ENCODE measurements at regions not wholly inside any gene's neighbourhood (a gene's known extent, or its start where the extent isn't known, plus 50 kb on each side); places are given as distances from the start of the nearest gene placed in this dataset.
A peak's percentile ranks its signal among the peaks of the same experiment; 100 is the strongest.

DNA sequence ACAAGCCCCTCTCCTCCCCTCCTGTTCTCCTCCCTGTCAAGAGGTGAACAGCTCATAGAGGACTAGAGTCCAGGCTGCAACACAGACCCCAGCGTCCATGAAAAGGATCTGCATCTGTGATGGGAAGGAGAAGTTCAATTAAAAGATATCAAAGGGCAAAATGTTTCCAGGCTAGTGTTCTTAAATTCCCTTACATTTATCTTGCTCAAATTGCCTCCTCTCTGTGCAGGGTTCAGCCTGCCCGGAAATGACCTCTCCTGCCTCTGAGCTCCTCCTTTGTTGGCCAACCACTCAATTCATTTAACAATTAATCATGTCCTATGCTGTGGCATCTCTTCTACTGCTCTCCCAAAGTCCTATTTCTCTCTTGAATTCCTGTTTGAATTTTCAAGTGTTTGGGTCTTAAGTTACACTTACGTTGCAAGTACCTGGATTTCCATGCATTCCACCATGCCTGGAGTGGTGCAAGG lies 105.3 kb downstream of the TSN start:
- DNase-seq (ENCODE audit: low spot score): no peak

DNA sequence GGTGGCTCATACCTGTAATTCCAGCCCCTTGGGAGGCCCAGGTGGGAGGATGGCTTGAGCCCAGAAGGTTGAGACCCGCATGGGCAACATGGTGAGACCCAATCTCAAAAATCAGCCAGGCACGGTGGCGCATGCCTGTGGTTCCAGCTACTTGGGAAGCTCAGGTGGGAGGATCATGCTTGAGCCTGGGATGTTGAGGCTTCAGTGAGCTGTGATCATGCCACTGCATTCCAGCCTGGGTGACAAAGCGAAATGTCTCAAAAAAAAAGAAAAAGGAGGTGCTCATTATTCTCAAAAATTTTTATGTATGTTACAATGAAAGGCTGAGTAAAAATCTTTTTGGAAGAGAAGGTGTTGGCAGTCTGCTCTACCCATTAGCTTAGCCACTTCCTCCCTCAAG lies 106.8 kb downstream of the TSN start:
- DNase-seq (ENCODE audit: low spot score): no peak

DNA sequence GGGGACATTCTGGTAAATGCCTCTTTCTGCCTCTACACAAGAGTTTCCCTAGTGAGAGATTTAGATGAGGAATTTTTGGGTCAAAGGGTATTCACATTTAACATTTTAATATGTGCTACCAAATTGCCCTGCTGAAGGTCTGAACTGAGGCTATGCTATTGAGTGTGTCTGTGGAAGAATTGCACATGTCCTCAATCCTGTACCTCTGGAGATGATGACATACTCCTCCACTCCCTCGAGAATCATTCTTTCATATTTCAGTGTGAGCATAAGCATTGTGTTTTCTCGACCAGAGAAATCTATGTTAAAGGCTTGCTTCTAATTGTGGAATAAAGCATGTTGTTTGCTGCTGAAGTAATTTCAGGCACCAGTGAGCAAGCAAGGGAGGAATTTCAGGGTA lies 110.5 kb downstream of the TSN start:
- no peak for DNase-seq (ENCODE audit: low spot score)

DNA sequence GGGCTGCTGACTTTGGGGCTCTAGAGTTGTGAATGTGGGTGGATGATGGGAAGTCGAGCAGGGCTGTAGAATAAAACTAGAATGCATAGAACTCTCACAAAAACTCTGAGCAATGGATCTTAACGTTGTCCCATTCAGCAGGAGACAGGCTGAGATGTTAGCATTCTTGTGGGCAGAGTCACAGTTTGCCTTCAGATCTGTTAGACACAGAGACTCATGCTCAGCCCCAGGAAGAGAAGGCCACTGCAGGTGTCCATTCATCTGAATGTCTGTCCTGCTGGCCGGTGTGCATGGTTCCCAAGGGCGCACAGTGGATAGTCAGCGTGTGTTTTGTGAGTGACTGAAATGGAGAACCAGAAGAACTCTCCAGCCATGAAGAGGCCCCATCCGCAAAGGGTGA lies 111.3 kb downstream of the TSN start:
- no peak for DNase-seq (ENCODE audit: low spot score)

DNA sequence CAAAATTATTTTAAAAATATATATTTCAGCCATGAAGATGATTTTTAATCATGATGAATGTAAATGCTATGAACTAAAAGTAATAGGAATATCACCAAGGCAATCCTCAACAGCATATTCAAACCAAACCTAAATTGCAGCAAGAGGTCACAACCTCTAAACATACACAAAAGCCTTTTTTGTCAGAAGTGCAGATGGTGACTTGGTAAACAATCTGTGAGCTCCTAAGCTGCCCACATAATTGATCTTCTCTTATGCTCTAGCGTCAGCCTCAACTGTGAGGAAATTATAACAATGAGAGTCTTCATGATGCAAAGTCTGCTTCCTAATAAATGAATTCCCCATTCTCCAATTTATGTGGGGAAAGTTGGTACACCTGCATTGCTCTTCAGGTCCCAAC lies 113.2 kb downstream of the TSN start:
- DNase-seq (ENCODE audit: low spot score): peak; percentile 83

DNA sequence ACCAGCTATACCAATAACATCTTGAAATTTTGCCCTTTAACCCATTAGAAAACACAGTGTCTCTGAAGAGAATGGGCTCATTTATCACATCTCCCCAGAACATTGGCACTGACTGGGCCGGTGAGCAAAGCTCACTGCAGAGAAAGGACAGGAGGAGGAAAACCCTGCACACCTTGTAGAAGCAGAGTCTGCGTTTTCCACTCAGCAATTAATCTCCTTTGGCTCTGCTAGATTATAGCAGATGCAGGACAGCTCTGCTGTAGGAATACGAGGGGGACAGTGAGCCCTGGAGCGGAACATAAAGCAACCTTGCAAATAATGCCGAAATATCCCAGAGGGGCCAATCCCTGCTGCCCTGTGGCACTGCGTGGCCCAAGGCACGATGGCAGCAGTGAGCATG lies 113.9 kb downstream of the TSN start:
- no peak for DNase-seq (ENCODE audit: low spot score)

DNA sequence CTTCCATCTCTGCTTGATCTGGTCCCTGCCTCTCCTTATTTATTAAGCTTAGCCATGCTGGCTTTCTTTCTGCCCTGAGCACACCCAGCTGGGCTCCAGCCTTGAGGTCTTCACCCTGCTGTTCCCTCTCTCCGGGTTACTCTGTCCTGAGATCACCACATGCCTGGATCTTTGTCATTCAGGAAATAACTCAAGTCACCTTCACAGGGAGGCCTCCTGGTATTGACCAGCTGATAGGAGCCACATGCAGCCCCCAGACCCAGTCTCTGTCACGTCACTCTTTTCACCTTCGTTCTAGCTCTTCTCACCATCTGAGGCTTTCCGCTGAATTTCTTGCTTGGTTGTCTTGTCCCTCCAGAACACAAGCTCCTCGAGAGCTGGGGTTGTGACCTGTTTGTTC lies 114.4 kb downstream of the TSN start:
- DNase-seq (ENCODE audit: low spot score): no peak

DNA sequence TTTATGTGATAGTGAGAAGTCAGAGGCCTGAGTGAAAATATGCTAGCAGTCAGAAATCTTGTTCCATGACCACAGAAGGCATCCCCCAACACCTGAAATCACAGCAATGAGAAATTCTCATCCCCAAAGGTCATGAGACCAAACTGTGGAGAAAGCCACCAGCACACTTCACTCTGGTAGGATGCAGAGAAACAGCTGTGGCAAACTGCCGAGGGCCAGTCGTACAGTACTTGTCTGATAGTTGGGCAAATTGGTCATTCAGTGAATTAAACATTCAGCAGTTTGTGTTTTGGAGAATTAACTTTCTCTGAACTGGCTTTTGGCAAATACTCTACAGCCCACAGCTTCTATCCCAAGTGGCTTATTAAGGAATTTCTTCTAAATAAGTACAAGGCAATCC lies 117.2 kb downstream of the TSN start:
- no peak for DNase-seq (ENCODE audit: low spot score)

DNA sequence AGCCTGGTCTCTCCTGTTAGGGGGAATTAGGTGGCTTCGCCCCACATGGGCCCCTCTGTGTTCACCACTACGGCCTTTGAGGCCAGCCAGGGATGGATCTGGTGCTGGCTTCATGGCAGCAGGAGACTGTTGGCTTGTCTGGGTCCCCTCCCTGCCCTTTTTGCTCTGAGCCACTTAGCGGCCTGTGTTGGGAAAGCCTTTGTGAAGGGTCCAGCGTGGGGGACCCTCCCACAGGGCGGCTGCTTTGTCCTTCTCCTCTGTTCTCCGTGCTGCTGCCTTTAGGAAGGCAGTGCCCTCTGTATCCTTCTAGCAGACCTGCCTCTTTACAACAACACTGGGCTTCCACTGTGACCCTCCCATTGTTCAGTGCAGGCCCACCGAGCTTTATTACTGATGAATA lies 118.4 kb downstream of the TSN start:
- DNase-seq (ENCODE audit: low spot score): no peak

DNA sequence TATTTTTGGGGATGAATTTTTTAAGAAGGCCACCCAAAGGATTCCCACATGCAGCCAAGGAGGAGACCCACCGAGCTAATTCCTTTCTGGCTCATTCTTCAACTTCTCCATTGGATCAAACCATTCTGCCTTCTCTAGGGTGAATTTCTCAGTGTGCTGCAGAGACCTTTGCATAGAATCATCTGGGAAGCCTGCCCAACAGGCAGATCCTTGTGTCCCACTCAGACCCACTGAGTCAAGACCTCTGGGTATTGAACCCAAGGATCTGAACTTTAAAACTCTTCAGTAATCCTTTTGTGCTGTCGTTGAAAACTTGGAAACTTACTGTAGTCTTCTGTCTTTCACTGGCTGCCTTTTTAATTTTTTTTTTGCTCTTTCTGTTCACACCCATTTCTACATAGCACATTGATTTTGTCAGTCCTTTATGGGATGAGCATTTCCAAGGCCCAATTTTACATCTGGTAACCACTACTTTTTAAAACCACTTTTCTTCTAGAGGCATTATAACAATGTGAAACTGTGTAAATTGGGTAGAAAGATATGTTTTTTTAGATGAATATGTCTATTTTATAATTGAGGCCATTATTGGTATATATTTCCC lies 120.2 kb downstream of the TSN start:
- DNase-seq (ENCODE audit: low spot score): no peak

DNA sequence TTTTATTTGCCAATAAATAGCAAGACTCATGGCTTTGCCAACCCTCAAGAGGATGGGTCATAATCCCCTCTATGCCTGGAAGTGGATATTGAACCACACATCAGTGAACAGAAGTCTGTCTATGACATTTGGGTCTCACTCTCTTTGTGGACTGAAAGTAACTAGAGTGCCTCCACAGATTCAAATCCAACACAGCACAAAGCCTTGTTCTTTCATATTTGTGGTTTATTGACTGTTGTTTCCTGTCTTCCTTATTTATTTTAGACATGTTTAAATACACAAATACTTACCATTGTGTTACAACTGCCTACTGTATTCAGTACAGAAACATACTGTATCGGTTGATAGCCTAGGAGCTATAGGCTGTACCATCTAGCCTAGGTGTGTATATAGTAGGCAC lies 121.9 kb downstream of the TSN start:
- no peak for DNase-seq (ENCODE audit: low spot score)

DNA sequence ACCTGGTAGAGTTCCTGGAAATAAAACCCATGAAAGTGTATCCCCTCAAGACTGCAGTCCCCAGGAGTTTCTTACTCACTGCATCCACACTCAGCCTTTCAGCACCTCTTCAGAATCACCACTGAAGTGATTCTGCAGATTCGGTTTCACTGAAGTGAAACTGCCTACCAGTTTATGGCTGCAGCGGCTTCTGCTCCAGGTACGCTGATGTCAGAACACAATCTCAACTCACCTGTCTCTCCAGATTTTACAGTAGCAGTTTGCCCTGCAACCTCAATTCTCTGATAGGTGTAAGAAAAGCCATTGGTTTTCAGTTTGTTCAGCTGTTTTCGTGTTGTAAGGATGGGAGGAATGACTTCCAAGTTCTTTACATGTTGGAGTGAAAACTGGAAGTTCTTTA lies 124.8 kb downstream of the TSN start:
- no peak for DNase-seq (ENCODE audit: low spot score)

DNA sequence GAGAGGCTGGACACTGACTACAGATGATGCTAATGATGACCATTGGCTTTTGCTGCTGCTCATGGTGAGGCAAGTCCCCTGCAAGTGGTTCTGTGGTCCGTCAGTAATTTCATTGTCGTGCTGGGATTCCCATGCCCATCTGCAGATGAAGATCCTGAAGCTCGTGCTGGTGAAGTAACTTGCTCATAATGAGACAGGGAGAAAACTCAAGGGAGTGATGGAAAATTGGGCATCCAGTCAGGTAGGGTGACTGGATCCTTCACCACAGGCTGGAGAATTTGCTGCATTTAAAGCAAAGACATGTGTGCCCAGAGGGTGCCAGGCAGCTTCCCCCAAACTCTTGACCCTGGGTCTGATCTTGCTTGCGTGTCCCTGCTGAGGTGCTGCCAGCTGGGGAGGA lies 125.6 kb downstream of the TSN start:
- no peak for DNase-seq (ENCODE audit: low spot score)

DNA sequence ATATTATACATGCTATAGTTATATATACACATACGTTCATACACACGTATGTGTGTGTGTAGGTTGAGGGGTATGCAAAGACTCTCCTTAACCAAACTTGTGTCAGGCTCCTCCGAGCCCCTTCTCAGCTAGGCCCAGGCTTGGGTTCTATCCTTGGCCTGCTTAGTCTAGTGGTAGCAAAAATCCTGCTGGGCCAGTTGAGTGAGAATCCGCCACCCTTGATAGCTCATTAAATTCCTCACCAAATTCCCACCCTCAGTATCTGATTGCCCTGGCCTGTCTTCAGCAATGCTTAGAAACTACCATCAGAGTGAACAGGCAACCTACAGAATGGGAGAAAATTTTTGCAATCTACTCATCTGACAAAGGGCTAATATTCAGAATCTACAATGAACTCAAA lies 126.5 kb downstream of the TSN start:
- no peak for DNase-seq (ENCODE audit: low spot score)

DNA sequence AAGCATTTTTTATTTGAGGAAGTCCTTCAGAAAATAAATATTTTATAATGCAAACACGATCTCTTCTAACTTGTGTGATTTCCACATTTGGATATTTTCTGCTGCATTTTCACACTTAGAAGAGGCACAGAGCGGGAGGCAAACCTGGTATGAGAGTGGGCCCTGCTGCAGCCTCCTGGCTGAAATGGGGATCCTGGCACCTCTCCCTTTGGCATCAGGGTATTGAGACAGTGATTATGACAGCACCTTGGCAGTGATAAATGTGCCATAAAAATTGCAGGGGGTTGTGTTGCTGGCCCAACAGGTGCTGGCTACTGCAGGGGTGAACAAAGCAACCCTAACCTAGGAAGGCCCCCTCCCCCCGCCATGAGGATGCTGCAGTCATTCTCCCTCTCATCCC lies 128.6 kb downstream of the TSN start:
- DNase-seq (ENCODE audit: low spot score): no peak

DNA sequence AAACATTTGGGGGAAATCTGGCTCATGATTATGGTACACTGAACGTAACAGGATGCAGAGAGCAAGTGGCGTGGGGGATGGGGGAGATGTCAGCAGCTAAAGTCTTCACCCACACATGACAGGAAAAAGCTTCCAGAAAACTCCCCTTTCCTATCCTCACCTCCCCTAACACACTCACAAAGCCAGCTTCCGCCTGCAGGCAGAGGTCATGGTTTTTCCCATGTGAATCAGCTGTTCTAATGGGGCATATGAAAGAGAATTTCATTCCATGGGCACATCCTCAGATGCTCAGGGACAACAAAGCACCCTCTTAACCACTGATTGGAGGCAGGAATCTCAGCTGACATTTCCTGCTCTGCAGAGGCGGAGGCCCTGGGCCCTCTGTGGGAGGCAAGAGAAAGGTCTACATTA lies 129.1 kb downstream of the TSN start:
- peak; percentile 98 for DNase-seq (ENCODE audit: low spot score)

DNA sequence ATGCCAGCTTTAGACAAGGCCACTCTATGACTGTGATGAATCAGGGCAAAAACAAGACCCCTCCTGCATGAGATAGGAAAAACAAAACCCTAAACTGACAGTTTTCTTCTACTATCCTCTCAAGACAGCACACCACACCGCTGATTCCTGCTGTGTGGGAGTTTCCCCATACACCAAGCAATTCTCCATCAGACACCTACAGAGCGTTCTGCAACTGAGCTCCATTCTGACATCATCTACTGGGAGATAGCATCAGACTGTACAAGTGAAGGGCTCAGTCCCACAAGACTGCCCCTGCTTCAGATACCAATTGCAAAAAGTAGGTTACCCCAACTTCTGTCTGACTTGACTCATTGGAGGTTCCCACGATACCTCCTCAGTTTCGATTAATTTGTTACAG lies 130.6 kb downstream of the TSN start:
- DNase-seq (ENCODE audit: low spot score): no peak

DNA sequence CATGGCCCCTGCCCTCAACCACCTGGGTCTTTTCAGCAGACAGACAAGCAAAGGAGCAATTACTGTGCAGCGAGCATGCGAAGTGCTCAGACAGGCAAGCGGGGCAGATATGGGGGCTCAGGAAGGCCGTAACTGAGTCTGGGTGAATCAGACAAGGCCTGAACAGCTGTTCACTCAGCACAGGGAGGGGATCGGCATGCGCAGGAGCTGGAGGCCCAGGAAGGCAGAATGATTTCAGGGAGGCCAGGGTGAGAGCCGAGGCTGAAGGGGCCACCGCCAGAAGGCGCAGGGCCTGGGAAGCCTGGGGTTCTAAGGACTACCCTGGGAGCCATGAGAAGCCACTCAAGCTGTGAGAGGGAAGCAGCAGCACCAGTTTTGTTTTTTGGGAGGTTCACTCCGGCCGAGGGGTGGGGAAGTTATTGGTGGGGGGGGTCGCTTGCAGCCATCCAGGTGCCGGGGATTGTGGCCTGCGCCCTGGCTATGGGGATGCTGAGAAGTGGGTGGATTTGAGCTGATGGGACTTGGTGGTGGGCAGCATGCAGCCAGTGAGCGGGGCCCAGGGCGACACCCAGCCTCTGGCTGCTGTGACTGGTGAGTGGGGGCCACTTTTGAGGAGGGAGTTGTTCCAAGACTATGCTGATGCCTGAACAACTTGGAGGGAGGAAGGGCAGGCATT lies 132.2 kb downstream of the TSN start:
- DNase-seq (ENCODE audit: low spot score): no peak

DNA sequence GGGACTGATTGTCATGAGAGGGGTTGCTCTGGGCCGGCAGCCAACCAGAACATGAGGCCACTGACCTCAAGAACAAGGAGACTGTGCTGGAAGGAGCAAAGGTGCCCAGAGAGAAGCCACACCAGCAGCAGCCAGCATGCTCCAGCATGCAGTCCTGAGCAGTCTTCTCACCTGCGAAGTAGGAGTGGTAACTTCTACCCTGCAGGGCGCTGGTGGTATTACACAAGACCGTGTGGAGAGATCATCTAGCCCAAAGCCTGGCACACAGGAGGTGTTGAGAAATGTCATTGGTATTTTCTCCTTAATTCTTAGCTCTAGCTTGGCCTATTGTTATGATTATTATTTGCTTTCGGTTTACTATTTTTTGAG lies 132.7 kb downstream of the TSN start:
- DNase-seq (ENCODE audit: low spot score): no peak

DNA sequence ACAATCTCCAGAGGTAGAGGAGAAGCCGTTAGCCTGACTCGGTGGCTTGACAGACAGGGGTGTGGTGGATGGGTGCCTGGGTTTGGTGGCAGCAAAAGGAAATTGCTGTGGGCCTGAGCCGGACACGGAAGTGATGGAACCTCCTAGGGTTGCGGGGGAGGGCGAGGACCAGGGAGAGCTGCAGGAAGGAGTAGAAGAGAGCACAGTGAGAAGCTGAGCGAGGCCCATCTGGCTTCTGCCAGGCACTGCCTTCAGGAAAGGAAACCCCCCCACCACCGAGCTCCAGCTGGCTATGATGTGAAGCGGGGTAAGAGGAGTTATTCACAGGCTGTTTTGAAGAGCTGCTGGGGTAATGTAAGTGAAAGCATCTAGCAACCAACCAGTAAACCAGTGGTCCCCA lies 134.6 kb downstream of the TSN start:
- DNase-seq (ENCODE audit: low spot score): no peak

DNA sequence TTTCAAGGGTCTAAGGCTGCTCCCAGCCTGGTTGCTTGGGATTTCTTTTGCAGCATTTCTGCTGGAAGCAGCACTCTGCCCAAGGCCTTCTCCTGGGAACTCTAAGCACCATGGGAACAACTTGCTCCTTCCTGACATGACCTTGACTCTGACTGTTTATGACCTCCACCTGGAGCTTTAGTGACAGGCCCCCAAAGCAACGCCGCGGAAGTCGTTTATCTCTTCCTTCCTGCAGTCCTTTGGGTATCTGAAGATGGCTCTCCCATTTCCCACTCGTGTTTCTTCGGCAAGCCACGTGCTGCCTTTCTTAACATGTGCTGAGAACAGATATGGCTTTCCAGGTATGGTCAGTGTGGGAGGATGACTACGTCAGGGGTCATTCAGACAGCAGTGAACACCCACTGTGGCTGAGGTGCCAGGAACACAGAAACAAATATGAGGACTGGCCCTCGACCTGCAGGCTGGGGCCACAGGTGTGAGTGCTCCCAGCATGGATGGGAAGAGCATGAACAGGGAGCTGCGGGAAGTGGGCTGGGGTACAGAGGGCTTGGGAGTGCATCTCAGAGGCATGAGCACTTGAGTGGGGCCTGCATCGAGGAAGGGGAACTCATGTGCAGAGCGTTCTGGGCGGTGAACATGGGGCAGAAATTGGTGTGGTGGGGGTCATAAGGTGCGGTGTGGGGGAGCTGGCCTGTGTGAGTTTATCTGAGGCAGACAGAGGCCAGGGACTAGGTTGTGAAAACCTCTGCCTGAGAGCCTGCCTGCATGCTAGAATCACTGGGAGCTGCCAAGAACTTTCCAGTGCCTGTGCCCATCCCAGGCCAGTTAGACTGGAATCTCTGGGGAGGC lies 140.5 kb downstream of the TSN start:
- no peak for DNase-seq (ENCODE audit: low spot score)

DNA sequence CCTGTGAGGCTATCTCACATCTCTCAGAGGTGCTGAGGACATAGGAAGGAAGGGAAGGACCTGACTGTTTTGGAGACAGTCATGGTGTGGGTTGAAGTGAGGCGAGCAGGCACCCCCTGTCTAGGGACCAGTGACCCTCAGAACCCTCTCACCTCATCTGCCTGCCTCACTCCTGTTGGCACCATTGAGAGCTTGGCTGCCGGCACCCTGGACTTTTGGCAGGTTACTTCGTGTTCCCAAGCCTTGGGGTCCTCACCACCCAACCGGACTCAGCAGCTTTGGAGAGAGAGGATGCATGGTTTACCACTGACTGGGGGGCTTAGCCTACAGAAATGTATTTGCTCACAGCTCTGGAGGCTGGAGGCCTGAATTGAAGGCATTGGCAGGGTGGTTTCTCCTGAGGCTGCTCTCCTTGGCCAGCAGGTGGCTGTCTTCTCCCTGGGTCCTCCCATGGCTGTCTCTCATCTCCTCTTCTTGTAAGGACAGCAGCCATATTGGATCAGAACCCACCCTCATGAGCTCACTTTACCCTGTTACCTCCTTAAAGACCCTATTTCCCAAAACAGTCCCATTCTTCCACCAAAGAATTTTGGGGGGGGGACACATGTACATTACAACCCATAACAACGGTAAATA lies 142.0 kb downstream of the TSN start:
- DNase-seq (ENCODE audit: low spot score): peak; percentile 82

DNA sequence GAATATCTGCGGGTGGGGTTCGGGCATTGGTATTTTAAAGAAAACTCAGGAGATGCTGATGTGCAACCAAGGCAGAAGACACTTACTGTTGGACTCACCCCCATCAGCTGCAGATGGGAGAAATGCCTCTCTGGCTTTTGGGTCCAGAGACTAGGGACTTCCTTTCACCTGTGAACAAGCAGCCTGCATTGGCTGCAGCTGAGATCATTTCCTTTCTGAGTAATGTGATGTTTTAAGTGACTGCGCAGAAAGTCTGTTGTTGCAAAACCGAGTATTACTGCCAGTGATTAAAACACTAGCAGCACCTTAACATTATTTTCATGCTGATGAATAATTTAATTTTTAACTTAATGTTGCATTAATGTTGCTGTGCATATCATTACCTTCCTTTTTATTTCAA lies 143.0 kb downstream of the TSN start:
- no peak for DNase-seq (ENCODE audit: low spot score)

All from COLO829 (cell line).